ENCODE measurements at regions not wholly inside any gene's neighbourhood (a gene's known extent, or its start where the extent isn't known, plus 50 kb on each side); places are given as distances from the start of the nearest gene placed in this dataset.

DNA sequence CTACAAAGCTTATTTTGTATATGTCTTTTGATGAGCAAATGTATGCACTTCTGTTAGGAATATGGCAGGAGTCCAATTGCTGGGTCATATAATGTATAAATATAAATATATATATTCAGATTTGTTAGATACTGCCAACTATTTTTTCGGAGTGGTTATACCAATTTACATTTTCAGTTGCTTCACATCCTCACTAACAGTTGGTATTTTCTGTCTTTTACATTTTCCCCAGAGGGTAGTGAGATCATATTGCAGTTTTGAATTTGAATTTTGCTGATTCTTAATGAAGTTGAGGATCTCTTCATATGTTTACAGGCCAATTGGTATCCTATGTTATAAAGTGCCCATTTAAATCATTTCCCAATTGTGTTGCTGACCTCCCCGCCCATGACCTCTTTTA lies 139.0 kb upstream of the KCNMB2 start:
- no peak for DNase-seq (ENCODE audit: low spot score)

DNA sequence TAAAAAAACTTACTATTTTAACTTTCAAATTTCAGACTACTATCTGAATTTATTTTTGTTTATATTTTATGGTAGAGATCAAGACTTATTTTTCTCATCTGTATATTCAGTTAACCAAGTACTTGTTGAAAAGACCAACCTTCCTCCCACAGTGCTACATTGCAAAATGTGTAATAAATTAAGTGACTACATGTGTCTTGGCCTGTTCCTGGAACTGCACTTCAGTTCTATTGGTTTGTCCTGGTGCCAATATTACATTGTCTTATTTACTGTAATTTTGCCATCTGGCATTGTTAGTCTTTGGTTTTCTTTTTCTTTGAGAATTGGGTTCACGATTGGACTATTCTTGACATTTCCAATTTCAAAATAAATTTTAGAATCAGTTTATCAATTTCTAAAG lies 138.4 kb upstream of the KCNMB2 start:
- no peak for DNase-seq (ENCODE audit: low spot score)

DNA sequence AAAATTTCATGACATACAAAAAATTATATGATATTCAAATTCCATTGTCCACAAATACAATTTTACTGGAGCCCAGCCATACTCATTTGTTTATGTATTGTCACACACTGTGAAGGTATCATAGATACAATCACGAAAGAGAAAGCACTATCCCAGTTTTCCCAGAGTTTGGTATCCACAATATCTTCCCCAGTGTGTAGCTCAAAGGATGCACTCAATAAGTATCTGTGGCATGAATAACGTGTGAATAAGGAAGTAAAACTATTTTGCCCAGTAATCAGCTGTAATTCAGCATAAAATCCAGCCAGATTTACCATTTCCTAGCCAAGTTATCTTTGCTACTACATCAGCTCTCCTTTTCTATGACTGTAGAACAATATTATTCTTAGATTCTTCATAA lies 131.3 kb upstream of the KCNMB2 start:
- no peak for DNase-seq (ENCODE audit: low spot score)

DNA sequence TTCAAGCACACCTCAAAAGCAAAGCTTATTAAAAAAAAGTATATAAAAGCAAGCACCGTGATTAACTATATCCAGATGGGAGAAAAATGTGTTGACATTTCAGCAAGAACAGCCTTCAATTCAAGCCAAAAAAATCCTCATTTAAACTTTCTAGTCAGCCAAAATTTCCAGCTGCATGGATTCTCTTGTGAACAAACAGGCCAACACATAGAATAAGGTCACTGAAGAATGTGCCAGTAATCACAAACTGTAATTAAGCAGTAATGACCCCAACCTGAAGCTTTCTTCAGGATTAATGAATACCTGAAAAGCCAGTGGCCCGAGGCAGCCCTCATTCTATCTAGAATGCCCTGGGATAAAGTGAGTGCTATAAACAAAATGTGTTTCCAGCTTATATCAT lies 130.7 kb upstream of the KCNMB2 start:
- DNase-seq (ENCODE audit: low spot score), result no peak

DNA sequence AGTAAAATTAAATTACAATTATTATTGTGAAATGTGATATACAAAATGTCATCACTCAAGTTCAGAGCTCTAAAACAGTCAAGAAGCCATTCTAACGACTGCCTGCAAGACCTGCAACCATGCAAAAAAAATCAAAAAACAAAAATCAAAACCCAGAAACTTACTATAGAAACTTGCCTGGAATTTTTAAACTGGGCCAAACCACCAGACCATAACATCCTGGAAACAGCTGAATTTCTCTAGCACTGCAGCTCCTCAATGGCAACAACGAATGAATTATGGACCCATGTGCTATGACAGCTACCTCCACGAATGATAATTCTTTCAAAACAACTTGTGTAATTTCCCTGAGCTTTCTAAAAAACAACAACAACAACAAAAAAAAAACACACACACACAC lies 130.0 kb upstream of the KCNMB2 start:
- no peak for DNase-seq (ENCODE audit: low spot score)

DNA sequence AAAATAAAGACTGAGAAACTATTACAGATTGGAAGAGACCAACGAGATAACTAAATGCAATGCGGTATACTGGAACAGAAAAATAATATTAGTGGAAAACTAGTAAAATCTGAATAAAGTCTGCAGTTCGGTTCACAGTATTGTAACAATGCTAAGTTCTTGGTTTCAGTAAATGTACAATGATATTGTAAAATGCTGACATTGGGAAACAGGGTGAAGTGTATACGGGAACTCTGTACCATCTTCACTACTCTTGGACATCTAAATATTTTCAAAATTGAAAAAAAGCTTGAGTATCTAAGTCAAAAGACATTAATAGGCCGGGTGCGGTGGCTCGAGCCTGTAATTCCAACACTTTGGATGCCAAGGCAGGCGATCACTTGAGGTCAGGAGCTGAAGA lies 120.9 kb upstream of the KCNMB2 start:
- no peak for DNase-seq (ENCODE audit: low spot score)

DNA sequence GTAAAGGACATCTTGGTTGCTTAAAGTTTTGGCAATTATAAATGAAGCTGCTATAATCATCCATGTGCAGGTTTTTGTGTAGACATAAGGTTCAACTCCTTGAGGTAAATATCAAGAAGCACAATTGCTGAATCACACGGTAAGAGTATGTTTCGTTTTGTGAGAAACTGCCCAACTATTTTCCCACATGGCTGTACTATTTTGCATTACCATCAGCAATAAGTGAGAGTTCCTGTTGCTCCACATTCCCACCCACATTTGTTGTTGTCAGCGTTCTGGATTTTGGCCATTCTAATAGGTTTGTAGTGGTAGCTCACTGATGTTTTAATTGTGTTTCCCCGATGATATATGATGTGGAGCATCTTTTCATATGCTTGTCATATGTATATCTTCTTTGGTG lies 118.5 kb upstream of the KCNMB2 start:
- no peak for DNase-seq (ENCODE audit: low spot score)

DNA sequence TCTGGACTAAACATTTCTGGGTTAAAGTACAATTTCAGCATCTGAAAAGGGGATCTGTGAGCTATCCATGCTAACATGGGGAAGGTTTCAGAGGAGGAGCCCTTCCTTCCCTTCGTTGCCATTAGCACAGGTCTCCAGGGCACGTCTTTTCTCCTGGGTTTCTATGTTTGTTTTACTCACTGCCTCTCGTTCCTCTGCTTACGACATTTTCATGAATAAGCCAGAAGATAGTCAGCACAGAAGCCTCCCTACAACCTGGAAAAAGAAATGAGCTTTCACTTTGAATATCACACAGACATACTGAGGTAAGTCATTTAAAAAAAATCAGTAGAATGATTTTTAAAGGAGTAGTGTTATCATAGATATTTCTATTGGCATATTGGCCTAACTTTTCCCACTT lies 117.2 kb upstream of the KCNMB2 start:
- DNase-seq (ENCODE audit: low spot score), result no peak

DNA sequence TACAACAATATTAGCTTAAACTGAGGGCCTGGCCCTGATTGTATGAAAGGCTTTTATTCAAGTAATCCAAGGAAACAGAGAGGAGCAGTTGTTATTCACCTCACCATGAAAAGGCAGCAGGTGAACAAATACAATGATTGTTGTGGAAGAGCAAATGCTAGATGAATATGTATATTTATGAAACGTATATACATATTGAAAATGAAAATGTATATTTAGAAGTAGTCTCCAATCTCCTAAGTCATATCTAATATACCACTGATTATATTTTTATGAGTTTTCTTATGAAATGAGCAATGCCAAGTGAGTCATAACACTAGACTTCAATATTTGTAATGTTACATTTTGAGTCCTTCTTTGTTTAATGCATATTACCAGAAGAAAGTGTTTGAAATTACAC lies 116.2 kb upstream of the KCNMB2 start:
- DNase-seq (ENCODE audit: low spot score), result no peak

DNA sequence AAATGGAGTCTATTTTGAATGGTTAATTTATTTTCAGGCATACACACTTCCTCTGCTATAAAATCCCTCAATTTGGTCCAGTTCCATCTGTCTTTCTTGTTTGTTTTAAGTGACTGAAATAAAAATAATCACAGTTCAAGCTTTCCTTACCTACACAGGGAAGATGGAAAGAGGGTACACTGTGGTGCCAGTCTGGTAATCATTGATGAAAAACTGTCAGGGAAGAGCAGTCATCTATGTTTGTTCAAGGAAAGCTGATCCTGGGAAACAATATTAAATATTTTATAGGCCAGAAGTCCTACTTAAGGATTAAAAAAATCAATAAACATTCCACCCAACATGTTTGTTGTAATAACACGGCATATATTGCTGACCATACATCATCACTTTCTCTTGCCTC lies 115.2 kb upstream of the KCNMB2 start:
- DNase-seq (ENCODE audit: low spot score), result no peak

DNA sequence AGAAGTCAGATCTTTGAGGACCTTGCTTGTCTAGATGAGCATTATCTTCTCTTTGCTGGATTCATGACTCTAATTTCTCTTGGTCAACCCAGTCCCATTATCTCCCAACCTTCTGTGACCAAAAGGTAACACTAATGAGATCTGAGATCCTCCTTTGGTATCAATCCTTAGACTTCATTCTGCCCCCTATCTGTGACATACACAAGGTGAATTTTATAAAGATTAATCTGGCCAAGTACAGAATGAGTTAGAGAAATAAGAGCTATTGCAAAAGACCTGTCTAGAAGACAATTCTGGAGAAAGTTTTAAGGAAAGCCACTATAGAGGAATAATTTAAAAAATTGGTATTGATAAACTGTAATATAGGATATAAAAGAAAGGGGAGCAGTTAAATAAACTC lies 113.8 kb upstream of the KCNMB2 start:
- DNase-seq (ENCODE audit: low spot score), result no peak

DNA sequence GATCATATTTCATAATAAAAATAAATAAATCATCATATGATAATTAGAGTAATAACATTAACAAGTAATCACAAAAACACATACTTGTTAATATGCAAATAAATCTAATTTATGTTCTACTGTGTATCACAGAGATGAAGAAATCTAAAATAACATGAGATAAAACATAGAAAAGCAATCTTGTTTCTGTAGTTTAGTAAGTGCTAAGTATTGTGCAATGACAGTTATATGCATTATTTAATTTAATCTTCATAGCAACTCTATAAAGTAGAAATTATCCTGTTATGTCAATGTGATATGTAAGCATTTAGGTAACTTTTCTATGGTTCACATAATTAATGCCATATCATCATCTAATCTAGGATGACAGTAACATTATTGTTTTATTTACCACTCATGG lies 108.2 kb upstream of the KCNMB2 start:
- DNase-seq (ENCODE audit: low spot score), result no peak

DNA sequence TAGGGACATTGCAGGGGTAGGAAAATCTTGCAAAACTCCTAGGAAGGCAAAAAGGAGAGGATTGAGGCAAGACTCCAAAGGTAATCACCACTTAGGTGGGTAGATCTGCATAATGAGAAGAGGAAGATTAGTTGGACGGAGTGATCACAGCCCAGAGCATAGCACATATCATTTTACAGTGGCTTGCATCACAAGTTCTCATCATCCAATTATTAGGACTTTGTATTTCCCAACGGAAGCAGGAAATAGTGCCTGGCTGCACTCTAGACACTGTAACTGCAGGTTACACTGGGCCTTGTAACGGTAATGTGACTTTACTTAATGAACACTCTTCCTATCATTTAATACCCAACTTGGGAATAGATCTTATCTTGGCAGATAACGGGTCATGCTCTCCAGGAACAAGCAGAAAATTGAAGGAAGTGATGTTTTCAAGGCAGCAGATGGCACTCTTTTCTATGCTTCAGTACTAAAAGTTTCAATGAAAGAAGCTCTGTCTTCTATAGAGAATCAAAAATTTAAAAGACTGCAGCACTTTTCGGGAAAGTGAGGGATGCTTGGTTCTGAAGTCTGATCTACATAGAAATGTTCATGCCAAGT lies 101.9 kb upstream of the KCNMB2 start:
- no peak for DNase-seq (ENCODE audit: low spot score)

DNA sequence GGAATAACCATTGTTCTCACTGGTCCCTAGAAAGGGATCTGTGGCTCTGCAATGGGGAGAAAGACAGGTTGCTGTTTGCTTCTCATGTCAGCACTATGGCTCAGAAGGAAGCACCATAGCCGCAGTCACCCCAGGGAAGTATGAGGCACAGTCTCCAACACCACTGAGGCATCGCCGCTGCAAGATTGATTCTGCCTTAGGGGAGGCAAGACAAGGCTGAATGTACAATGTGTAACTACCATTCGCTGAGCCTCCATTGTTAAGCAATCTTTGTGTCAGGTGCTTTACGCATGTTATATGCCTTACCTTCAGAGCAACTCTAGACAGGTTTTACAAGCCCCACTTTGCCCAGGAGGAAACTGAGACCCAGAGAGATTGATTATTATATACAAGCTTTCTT lies 100.7 kb upstream of the KCNMB2 start:
- no peak for DNase-seq (ENCODE audit: low spot score)

DNA sequence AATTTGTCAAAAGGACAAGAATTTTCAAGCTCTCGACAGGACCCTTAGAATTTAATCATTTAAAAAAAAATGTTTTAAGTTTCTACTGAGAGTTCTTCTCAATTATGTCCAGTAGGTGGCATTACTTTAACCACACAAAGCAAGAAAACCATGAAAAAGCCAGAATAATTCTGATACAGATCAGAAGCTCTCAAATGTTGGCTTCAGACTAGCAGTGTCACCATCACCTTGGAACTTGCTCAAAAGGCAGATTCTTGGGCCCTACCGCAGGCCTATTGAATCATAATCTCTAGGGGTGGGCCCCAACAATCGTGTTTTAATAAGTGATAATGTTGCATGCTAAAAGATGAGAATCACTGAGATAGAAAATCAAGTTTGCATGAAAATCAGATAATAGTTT lies 99.5 kb upstream of the KCNMB2 start:
- DNase-seq (ENCODE audit: low spot score), result peak; percentile 19

DNA sequence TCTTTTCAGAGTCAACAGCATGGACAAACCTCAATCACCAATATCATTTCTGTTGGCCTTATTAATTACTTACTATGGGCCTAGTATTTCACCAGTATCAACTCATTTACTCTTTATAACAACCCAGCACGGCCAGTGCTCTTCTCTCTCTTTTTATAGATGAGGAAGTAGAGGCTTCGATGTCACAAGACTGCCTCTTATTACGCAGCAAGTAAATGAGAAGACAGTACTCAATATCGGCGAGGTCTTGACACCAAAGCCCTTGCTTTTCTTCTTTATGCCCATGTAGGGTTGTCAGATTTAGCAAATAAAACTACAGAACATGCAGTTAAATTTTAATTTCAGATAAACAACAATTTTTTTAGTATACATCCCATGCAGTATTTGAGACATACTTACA lies 99.0 kb upstream of the KCNMB2 start:
- DNase-seq (ENCODE audit: low spot score), result no peak

DNA sequence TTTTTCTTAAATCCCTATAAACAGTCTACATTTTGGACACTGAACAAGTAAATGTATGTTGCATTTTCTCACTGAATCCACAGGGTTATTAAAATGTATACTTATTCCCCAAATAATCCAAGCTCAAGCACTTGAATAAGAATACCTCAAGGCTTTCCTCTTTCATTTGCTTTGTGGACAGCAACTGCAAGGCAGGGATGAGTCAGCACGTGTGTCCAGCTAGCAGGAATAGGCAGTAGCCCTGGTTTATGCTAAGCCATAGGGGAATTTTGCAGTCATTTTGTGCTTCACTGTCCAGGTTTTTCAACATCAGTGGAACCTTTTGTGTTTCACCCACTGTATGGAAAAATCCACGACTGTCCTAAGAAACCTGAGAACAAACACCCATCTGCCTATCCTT lies 96.7 kb upstream of the KCNMB2 start:
- DNase-seq (ENCODE audit: low spot score), result peak; percentile 12

DNA sequence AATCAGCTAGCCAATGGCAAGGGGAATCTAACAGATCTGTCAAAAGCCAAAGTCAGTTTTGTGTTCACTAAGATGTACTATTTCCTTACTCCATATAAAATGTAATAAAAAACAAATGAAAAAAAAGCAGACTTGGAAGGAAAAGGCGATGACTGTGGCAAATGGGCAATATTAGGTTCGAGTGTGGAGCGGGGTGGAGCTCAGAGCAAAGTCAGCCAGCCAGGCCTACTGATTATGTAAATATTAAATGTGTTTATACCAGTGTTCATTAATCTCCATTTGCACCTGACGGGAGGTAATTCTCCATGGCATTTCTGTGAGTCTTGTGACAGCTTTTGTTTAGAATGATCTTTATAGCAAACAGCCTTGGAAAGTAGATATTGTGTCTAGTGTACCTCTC lies 96.2 kb upstream of the KCNMB2 start:
- no peak for DNase-seq (ENCODE audit: low spot score)

DNA sequence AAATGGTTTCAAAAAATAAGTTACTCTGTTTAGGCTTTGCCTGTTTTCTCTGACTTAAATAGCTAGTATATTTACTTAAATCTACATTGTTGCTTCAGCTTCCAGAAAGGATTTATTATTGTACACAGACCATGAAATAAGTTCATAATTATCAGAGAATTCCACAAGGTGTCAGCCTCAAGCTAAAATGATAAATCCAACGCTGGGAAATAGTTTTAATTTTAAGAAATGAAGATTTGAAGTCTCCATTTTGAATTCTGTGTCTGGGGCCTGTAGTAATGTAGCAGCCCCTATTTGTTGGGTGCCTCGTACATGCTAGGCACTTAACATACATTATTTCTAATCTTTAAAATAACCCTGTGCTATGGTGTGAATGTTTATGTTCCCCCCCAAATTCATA lies 92.6 kb upstream of the KCNMB2 start:
- no peak for DNase-seq (ENCODE audit: low spot score)

DNA sequence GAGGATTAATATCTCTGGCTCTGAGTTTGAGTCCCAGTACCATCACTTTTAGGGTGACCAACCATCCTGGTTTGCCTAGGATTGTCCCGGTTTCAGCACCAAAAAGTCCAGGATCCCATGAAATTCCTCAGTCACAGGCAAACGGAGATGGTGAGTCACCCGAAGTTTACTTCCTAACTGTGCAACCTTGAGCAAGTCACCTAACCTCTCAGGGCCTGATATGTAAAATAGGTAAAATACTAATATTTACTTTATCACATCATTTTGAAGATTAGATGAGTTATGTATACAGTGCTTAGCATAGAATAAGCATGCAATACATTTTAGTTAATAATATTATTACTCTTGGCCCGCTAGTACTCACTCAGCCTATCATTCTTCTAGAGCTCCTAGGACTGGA lies 91.1 kb upstream of the KCNMB2 start:
- no peak for DNase-seq (ENCODE audit: low spot score)

DNA sequence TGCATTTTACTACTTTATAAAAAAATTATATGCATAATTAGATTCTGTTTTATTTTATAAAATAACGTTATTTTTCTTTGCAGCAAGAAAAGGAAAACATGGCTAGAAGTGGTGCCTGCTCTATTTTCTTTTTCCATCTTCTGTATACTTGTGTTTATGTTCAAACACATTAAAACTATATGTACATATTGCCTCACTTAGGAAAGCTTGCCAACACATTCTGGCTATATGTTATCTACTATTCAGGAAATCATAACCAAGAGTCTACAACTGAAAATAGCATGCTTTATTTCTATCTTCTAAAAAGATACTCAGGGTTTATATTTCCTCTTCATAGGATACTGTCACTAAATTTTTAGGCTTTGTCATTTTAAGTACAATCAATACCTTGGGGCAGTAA lies 90.2 kb upstream of the KCNMB2 start:
- DNase-seq (ENCODE audit: low spot score), result no peak

DNA sequence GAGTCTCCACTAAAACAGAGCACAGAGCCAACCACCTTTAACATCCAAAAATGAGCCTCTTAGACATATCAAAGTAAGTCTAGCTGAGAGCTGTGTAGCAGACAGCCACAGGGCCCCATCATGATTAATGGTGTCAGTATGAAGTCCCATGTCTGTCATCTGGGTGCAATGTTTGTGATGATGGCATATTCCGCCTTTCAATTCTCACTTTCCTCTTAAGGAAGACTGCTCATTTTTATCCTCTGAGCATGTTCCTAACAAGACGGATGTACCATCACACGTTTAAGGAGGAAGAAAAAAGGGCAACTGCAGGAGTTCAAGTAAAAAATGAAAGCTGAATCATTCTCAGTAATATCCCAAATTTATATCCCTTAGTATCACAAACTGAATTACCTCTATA lies 85.8 kb upstream of the KCNMB2 start:
- DNase-seq (ENCODE audit: low spot score), result no peak

DNA sequence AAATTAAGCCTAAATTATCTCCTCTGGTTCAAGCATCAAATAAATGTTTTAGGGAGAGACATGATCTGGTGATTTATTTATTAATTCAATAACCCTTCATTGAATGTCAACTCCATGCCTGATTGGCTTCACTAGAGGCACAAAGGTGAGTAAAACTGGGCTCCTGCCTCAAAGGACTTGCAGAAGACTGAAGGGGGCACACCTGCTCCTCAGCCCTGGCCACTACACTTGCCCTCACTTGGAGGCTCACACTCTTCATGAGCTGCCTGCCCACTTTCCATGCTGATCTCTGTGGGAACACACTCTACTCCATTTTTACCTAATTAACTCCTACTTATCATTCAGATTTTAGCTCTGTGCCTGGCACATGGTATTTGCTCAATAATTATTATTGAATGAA lies 84.4 kb upstream of the KCNMB2 start:
- DNase-seq (ENCODE audit: low spot score), result no peak

DNA sequence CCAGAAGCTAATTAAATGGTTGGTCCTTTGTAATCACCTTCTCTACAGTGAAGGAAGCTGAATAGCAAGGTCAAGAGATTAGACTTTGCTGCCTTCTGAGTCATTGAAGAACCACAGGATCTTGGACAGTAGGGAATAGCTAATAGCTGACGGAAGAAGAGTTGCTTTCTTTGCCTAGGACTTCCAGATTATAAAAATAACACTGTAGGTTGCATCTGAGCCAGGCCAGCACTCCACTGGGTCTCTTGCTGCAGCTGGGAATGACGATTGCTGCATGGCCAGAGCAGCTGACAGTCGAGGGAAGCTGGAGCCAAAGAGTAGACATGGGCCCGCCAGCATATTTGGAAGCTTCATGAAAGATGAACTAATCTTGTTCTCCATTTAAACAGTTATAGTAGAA lies 81.5 kb upstream of the KCNMB2 start:
- DNase-seq (ENCODE audit: low spot score), result no peak

DNA sequence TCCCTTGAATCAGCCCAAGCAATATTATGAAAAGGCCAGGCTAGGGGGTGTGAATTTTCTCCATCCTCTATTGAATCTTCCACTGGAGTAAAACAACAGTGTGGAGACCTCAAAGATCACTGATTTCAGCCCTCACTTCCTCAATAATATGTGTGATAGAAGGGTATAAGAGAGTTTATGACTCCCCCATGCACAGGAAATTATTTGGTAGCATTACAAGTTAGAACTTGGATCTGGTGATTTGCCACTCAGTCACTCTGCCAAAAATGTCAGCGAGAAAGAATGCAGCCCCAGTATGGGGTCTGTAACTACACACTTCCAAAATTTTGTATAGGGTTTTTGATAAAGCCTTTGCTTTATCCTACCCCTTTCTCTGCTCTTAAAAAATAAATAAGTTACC lies 81.0 kb upstream of the KCNMB2 start:
- no peak for DNase-seq (ENCODE audit: low spot score)

Data from HuH-7.5 (cell line).